ENCODE measurements at regions not wholly inside any gene's neighbourhood (a gene's known extent, or its start where the extent isn't known, plus 50 kb on each side); places are given as distances from the start of the nearest gene placed in this dataset.
"Not testable (repeated sequence)": the region's sequence is repeated elsewhere in the genome, so short reads cannot be mapped to it uniquely, and the experiment has no call there.

GRCh38 chr14:105600195-105600938 lies 74.0 kb downstream of the TMEM121 start:
- DNase-seq (ENCODE audit: low read depth in 2 of 3, low spot score in 2 of 3) = not testable (repeated sequence)

GRCh38 chr14:105600939-105601359 lies 74.6 kb downstream of the TMEM121 start:
- DNase-seq (ENCODE audit: low read depth in 2 of 3, low spot score in 2 of 3) = no peak

GRCh38 chr14:105601360-105602242 lies 75.2 kb downstream of the TMEM121 start:
- DNase-seq (ENCODE audit: low read depth in 2 of 3, low spot score in 2 of 3) = no peak

GRCh38 chr14:105602243-105602750 lies 75.9 kb downstream of the TMEM121 start:
- DNase-seq (ENCODE audit: low read depth in 2 of 3, low spot score in 2 of 3) = no peak

DNA sequence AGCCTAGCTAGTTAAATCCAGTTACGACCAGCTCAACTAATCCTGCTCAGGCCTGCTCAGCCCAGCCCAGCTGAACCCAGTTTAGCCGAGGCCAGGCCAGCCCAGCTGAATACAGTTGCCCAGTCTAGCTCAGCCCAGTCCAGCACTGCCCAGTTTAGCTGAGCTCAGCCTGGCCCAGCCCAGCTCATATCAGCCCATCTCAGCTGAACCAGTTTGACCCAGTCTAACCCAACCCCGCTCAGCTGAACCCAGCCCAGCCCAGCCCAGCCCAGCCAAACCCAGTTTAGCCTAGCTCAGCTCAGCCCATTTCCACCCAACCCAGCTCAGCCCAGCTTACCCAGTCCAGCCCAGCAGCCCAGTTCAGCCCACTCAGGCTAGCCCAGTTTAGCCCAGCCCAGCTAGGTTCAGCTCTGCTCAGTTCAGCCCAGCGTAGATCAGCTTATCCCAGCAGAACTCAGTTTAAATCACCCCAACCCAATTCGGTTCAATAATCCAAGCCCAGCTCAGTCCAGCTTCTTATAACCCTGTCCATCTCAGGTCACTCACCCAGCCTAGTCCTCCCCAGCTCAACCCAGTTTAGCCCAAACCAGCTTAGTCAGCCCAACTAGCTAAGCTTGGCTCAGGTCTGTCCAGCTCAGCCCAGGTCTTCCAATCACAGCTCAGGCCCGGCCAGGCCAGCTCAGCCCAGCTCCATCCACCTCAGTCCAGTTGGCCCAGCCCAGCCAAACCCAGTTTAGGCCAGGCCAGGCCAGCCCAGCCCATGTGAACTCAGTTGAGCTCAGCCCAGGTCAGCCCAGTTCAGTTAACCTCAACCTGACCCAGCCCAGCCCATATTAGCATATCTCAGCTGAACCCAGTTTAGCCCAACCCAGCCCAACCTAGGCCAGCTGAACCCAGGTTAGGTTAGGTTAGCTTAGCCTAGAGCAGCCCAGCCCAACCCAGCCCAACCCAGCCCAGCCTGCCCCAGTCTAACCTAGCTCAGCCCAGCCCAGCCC lies 76.7 kb downstream of the TMEM121 start:
- no peak for DNase-seq (ENCODE audit: low read depth in 2 of 3, low spot score in 2 of 3)

- DNase-seq (ENCODE audit: low read depth in 2 of 3, low spot score in 2 of 3) = not testable (repeated sequence)
Observed at GRCh38 chr14:105604531-105605463, 78.4 kb downstream of the TMEM121 start.

GRCh38 chr14:105605464-105606304 lies 79.3 kb downstream of the TMEM121 start:
- DNase-seq (ENCODE audit: low read depth in 2 of 3, low spot score in 2 of 3) = no peak

DNA sequence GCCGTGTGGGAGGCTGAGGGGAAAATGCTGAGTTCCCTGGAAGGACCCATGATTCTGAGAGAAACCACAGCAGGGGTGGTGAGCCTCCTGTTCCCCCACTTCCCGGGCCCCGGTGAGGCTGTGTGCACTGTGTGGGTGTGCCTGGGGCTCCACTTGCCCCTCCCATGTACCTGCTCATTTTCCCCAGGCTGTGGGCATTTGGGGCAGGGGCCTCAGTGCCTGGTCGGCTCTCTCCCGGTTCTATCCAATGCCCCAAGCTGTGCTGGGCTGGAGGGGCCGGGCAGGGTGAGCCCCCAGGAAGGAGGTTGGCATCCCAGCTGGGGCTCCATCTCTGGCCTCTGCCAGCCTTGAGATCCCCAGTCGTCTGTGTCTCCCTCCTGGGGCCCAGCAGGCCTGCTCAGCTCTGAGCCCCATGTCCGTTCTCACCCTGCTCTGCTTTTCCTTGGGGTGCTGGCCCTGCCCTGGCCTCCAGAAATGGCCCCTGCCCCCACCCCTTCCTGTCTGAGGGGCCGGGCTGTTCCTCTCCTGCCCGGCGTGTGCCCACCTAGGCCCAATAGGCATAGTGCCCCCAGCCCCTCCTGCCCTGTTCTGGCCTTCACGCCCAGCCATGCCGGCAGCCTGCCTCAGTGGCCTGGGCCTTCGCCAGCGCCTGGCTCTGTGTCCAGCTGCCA lies 80.1 kb downstream of the TMEM121 start:
- not testable (repeated sequence) for DNase-seq (ENCODE audit: low read depth in 2 of 3, low spot score in 2 of 3)

- not testable (repeated sequence) for DNase-seq (ENCODE audit: low read depth in 2 of 3, low spot score in 2 of 3)
Observed at GRCh38 chr14:105607025-105607424, 80.6 kb downstream of the TMEM121 start.

DNA sequence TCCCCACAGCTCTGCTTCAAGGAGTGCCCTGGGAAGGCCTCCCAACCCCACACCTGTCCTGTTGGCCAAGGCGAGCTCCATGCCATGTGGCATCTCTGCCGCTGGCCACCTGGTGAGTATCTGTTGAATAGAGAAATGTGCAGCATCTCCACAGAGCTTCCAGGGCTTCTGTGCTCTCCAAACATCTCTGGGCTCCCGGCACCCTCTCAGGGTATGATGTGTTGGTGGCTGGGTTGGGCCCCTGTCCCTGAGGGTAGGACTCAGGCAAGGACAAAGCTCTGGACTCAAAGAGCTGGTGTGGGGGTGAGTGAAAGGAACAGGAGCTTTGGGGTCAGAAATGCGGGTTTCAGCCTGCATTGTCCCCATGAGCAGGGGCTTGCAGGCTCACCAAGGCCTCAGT lies 88.6 kb downstream of the TMEM121 start:
- not testable (repeated sequence) for DNase-seq (ENCODE audit: low read depth in 2 of 3, low spot score in 2 of 3)

GRCh38 chr14:105615986-105616801 lies 89.8 kb downstream of the TMEM121 start:
- not testable (repeated sequence) for DNase-seq (ENCODE audit: low read depth in 2 of 3, low spot score in 2 of 3)

- no peak for DNase-seq (ENCODE audit: low read depth in 2 of 3, low spot score in 2 of 3)
Observed at GRCh38 chr14:105616802-105617192, 90.4 kb downstream of the TMEM121 start.

GRCh38 chr14:105617201-105617777 lies 90.9 kb downstream of the TMEM121 start:
- no peak for DNase-seq (ENCODE audit: low read depth in 2 of 3, low spot score in 2 of 3)

GRCh38 chr14:105617805-105618204 lies 91.4 kb downstream of the TMEM121 start:
- DNase-seq (ENCODE audit: low read depth in 2 of 3, low spot score in 2 of 3) = not testable (repeated sequence)

DNA sequence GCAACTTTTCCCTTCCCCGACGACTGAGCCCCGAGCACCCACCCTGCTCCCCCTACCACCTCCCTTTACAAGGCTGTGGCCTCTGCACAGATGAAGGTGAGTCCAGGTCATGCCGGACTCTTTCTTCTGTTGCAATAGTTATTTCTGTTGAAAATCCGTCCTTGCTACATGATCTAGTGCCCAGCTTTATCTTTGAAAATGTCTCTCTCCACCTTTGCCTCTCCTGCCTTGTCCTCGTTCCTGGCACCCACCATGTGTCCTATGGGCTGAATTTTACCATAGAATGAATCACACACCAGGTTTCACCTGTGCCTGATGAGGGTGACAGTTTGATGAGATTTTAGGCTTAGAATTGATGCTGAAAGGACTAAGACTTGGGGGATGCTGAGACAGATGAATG lies 92.9 kb downstream of the TMEM121 start:
- not testable (repeated sequence) for DNase-seq (ENCODE audit: low read depth in 2 of 3, low spot score in 2 of 3)

DNA sequence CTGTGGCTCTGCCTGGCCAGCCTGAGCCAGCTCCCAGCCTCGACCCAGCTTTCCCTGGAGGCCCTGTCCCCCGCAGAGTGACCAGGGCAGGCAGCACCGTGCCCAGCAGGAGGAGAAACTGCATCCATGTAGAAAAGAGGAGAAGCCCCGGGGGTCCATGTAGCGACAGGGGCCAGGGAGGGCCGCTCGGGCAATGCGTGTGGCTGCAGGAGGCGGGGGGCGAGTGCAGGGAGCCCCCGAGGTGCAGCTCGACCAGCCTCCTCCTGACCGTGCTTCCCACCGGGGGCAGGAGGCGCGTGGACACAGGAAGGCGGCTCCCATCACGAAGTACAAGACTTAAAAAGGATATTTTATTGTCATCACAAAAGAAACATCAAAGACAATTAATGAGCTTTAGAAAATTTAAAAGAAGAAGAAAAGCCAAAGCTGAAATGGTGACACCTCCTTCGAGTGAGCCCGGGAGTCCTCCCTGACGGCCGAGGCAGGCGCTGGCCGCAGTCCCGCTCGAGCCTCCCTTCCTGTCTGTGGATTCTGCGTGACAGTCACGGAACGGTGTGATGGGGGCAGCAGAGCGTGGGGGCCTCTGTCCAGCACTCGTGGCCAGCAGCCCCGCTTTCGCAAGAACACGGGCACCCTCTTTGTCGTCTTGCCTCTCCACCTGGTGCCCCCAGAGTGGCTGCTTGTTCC lies 93.9 kb downstream of the TMEM121 start:
- DNase-seq (ENCODE audit: low read depth in 2 of 3, low spot score in 2 of 3) = not testable (repeated sequence)

Measured in activated CD8-positive, alpha-beta memory T cell treated with anti-CD3 and anti-CD28 coated beads for 48 hours (primary cell).